Epidermal melanocyte (primary cell): ENCODE measurements at regions not wholly inside any gene's neighbourhood (a gene's known extent, or its start where the extent isn't known, plus 50 kb on each side); places are given as distances from the start of the nearest gene placed in this dataset.

Experiments
- DNase-seq: peaks from one replicate; pipeline ENCODE4 v3.0.0; 2011; ENCODE audit warnings: low spot score; ENCODE audit not compliant: insufficient read length

DNA sequence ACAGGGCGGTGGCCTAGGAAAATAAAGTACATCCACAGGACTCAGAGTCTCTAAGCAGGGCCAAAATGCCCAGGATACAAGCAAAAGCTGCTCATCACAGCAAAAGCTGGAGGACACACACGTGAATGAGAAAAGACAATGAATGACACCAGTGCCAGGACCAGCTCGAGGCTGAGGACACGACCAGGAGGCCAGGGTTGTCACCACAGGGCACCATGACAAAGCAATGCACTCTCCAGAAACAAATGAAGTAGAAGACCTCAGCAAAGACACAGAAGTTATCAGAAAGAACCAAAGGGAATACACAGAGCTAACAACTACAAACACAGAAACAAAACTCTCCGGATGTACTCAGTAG is 92.1 kb downstream of the FOXL3 start:
- no peak for DNase-seq

DNA sequence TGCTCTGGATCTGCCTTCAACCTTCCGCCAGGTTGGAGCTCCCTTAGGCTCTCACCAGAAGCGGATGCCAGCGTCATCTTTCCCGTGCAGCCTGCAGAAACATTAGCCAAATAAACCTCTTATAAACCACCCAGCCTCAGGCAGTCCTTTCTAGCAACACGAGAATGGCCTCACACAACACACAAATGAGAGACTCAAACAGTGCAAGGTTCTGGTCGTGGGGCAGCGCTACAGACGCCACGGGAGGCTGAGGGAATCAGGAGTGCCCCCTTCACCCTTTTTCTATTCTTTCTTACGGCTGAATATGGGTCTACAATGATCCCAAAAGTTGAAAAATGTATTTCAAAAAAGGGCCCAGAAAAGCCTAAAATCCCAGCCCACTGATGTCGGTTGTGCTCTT is 96.4 kb downstream of the FOXL3 start:
- no peak for DNase-seq

DNA sequence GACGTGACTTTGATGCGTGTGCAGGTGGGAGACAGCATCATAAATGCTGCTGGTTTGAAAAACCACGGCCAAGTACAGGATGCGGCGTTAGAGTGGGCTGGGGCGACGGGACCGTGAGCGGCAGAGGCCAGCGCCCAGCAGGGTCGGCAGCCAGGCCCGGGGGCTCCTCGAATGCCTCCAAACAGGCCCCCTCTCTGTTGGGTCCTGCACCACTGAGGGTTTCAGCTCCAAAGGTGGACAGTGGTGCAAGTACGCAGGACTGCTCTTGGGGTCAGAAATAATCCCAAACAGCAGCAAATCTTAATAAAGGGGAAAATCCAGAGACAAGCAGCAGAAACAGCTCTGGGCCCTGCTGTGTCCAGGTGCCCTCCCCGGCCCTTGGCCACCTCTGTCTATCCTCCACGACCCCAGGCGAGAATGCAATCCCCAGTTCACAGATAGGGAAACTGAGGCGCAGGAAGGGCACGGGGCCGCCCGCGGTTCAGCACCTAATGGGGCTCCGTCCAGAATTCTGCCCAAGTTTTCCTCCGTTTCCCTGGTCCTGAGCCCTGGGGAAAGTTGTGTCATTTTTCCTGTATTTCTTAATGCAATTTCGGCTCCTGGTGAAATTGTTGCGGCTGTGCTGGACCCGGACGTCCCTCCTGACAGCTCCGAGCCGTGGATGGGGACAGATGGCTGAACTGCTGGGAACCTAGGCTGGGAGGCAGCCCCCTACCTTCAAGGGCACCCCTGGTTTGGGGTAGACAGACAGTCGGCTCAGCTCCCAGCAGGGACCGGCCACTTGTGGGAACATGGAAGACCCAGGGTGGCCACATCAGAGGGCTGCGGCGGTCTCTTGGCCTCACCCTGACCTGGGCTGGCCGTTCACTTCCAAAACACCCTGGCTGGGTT is 97.4 kb downstream of the FOXL3 start:
- DNase-seq: no peak

DNA sequence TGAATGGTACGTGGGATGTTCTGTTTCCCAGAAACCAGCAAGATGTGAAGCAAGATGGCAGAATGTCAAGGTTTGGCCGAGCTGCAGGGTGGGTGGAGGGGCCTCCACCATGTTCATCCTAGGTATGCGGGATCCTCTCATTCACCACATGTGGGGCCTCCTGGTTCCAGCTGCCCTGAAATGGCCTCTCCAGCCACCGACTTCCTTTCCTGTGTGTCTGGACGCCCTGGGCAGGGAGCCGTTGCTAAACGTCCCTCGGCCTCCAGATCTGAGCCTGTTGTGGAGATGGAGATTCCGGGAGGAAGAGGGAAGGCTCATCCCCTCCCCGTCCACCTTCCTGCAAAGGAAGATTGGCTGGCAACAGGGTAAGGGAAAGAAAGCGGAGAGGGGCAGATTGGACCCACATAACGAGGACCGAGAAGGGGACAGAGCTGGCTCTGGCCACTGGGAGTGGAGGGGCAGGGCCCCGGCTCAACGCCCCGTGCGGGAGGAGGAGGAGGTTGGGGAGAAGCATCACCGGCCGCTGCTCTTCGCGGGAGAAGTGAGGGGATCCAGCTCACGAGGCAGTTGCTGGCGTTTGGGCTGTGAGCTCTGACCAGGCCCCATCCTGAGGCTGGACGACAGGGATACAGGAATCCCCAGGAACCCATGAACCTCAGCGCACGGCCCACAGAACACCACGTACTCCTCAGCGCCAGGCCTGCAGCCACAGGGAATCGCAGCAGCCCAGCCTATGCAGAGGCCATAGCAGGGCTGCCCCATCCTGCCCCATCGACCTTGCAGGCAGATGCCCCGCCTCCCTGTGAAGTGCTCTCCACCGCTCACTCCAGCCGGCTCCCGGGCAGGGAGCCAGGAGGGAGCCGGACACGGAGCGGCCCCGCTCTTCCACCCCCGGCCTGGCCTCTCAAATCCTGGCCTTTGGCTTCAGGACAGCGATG is 98.3 kb downstream of the FOXL3 start:
- no peak for DNase-seq

DNA sequence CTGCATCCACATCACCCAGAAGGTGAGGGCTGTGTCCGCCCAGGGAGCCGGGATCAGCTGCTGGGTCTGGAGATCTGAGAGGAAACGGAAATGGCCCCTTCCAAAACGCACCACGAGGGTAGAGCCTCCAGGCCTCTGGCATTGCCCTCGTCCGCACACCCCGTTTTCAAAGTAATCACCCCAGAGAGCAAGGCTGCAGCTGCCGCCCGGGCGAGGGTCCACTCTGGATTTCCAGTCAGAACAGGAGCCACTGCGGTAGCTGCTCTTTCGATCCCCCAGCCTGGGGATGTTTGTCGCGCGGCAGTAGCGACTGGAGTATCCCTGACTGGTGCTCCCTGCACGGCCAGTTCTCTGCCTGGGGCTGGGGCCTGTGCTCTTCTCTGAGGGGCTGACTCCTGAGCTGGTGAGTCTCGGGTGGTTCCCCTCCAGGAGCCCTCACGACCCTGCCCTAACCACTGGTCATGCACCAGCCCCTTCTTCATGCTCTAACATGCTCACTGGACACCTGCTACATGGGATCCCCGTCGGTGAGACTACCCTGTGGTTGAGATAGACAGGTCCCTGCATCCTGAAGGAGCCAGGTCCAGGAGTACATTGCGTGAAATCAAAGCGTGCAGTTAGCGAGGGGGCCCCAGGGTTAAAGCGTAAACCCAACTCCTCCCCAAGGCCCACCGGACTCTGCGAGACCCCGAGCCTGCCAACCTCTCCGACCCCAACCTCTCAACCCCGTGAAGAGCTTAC is 99.2 kb downstream of the FOXL3 start:
- DNase-seq: no peak

DNA sequence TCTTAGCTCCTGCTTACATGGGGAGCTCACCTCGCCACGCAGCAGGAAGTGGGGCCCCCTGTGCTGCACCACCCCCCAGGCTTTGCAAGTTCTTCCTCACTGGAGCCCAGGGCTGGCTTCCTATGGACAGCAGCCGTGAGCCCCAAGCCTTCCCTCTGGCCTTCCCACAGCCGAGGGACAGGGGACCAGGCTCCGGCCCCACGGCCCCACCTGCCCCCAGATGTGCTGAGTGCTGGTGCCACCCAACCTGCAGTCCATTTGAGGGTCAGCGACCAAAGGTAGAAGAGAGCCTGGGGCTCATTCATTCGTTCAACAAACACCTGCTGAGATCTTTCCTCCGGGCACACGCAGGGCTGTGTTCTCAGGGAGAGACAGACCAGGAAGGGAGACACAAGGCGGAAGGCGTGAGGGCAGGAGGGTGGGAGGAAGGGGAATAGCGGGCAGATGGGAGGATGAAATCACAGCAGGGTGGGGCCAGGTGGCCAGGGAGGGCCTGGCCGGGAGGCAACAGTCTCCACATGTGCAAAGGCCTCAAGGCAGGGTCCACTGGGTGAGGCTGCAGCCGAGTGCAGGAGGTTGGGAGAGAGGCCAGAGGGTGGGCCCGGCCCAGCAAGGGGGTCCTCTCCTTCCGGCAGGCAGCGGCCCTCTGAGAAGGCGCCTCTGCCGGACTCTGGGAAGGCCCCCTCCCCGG is 100.1 kb downstream of the FOXL3 start:
- DNase-seq: no peak

DNA sequence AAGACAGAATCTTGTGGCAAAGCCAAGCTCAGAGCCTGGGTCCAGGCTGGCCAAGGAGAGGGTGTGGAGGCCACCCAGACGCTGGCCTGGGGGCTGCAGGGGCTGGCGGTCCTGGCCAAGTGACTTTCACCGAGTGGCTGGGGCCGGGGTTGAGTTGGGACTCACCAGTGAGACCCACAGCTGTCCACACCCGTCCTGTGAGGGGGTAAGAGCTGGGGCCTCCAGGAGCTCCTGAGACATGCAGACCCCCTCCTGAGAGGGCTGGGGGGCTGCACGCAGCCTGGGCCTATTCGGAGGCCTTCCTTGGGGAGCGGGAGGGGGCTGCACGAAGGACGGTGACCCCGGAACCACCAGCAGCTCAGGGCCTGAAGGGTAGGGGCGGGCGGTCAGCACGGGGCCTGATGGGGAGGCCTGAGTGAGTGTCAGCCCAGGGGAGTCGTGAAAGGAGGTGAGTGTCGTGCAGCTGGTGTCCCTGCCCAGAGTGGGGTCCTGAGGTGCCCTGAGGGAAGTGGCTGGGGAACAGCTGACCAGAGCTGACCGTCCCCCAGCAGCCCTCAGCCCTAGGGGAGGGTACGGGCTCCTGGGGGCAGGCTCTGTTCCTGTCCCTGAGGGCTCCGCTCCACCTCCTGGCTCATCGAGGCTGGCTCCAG is 100.9 kb downstream of the FOXL3 start:
- DNase-seq: no peak

DNA sequence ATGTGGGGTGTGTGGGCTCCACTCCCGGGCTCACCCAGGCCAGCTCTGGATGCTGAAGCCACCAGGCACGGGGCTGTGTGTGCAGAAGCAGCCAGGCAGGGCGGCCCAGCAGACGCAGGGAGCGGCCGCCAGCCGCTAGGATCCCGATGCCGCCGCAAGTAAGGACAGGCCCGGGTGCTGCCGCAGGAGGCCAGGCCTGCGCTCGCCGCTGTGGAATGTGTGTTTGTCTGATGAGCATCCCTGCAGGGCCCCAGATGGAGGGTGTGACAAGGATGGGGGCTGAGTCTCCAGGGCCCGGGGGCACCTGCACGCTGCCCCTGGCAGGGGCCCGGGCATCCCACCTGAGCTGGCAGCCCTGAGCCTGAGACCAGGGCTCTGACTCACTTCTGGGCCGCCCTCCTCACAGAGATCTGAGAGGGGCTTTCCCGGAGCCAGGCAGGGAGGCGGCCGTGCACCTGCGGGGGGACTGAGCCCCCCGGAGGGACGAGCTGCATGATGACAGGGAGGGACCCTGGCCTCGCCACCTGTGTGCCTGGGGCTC is 101.5 kb downstream of the FOXL3 start:
- no peak for DNase-seq

DNA sequence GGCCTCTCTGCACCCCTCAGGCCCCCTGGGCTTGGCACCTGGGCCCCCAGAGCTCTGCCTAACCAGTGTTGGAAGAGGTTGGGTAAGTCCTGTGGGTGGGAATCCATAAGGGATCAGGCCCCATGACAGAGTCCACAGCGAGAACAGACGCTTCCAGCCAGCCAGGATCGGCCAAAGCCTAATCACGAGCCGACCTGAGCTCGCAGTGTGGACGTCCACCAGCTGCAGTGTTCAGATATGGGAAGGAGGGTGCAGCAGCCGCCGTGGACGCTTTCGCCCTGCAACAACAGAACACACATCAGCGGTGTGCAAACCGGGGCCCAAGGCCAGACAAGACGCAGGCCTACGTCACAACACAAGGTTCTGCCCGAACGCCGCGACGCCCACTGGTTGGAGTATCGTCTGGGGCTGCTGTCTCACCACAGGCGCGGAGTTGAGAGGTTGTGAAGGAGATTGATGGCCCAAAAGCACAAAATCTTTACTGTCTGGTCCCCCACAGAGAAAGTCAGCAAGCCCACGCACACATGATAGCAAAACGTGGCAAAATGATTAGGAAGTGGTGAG is 102.1 kb downstream of the FOXL3 start:
- no peak for DNase-seq

DNA sequence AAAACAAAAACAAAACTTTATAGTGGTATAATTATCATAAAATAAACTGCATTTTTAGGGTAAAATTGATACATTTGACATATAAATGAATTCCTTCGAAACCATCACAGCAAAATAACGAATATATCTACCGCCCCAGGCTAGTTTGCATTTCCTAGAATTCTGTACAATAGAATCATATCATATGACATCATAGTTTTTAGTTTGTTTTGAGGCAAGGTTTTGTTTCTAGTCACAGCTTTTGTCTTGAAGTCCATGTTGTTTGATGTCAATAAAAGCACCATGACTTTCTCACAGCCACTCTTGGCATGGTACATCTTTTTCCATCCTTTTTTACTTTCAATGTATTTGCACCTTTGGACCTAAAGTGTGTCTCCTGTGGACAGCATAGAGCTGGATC is 102.9 kb downstream of the FOXL3 start:
- no peak for DNase-seq

DNA sequence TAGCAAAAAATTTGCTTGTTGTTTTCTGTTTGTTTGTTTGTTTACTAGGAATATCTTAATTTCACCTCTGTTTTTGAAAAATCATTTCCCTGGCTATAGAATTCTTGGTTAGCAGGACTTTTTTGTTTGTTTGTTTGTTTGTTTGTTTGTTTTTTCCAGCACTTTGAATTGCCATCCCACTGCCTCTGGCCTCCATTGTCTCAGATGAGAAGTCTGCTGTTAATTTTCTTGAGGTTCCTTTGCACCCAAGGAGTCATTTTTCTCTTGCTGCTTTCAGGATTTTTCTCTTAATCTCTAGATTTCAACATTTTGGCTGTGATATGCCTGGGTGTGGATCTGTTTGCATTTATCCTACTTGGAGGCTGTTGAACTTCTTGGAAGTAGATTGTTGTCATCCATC is 105.7 kb downstream of the FOXL3 start:
- DNase-seq: no peak

DNA sequence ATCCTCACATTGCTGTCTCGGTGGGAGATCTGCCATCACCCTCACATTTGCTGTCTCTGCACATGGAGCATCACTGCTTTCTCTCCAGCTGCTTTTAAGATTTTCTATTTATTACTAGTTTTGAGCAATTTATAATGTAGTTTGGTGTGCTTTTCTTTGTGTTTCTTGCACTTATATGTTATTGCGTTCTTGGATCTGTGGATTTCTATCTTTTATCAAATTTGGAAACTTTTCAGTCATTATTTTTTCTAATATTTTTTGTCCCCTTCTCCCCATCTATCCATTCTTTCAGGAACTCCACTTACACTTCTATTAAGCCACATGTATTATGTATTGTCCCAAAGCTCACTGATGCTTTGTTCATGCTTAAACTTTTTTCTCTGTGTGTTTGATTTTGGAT is 108.9 kb downstream of the FOXL3 start:
- DNase-seq: no peak

DNA sequence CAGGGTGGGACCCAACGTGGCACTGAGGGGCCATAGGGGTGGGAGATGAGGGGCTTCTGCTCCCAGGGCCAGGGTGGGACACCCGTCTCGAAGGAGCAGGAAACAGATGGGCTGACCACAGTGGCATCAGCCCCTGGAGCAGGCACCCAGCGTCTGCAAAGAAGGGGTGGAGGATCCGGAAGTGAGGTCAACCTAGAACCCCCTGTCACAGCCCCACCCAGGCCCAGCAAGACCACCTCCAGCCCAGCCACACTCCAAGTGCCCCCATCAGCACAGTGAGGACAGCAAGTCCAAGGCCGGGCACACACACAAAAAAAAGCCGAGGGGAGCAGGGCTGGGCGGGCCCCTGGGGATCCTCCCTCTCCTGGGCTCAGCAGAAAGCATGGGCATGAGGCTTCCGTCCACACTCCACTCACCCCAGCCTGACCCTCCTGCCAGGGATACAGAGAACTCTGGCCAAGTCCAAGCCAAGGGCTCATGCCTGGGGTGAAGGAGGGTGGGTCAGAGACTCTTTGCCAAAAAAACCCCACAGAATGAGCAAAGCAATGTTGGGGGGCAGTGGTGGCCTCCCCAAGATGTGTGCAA is 111.0 kb downstream of the FOXL3 start:
- no peak for DNase-seq

DNA sequence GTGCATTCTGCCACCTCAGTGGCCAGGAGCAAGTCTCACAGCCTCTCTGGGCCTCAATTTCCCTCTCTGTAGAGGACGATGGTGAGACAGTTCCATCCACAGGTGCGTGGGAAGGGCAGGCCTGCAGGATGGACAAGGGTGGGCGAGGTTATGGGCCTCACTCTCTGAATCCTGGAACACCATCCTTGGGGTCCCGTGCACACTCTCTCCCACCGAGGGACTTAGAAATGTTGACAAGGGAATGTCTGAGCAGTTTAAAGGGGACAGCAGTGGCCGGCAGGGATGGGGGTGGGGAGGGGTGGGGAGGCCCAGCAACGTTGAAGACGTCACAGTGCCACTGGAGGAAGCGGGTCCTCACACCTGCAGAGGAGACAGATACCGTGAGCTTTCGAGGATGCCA is 111.5 kb downstream of the FOXL3 start:
- no peak for DNase-seq

DNA sequence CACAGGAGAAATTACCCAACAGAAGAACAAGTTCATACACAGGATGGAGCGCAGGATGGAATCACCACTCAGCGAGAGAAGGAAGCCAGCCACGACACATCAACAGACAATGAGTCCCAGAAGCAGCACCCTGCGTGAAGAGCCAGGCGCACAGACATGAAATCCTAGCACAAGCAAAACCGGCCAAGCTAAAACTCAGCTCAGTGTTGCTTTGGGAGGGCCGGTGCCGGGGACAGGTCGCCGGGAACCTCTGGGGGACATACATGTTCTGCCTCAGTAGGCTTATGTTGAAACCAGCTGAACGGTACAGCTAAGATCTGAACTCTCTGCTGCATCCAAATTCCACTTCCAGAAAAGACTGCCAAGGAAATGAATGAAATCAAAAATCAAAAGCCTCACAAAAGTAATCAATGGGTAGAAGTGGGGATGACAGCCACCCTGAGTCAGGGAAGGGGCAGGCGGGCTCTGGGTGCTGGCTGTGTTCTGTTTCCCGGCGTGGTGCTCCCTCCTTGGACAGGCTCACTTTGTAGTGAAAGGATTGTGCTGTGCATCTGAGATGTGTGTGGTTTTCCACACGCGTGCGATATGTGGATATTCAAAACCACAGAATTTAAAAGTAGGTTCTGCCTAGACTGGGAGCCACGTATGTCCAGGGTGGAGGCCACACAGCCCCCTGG is 114.7 kb downstream of the PDGFA start:
- no peak for DNase-seq

DNA sequence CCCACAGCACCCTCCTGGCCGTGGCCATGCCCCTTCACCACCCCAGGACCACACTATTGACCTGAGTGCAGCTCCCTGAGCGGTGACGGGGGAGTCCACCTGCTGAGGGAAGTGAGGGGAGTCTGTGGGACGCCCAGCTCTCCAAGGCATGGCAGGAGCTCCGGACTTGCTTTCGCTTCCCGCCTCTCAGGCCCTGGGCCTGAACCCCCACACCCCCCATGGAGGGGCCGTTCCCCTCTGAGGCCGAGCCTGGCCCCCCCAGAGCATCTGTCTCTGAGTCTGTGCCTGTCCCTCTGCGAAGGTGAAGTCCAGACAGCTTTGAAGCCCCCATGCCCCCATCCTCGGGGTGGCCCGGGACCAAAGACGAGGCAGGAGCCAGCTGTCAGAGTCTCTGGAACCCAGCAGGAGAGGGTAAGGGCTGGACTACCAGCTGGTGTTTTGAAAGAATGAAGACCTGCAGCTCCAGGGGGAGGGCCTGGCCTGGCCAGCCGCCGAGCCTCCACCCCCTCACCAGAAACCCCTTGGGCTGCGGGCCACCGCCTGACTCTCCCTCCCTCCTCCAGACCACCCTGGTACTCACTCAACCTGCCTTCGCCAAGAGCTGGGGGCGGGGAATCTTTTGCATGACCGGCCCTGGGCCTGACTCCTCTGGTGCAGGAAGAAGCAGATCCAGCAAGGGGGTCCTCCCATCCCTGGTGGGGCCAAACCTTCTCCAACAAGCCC is 114.0 kb downstream of the PDGFA start:
- DNase-seq: no peak

DNA sequence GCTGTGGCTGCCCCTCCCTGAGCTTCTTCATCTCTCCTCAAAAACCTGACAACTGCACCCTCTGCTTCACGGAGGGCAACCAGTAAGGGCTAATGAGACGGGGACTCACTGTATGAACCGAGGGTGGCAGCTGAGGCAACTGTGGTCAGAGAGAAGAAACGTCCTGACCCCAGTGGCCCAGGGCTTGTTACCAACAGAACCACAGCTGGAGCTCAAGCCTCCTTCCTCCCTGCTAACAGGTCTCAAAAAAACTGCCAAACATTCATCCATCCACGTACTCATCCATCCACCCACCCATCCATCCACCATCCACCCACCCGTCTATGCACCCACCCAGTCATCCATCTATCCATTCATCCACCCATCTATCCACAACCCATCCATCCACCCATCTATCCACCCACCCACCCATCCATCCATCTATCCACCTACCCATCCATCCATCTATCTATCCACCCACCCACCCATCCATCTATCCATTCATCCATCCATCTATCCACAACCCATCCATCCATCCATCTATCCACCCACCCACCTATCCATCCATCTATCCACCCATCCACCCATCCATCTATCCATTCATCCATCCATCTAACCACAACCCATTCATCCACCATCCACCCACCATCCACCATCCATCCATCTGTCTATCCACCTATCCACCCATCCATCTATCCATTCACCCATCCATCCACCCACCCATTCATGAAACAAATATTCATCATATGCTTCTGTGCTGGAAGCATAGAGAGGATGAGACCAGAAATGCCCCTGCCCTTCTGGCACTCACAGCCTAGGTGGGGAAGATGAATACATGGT is 111.7 kb downstream of the PDGFA start:
- DNase-seq: no peak
